ENCODE measurements at regions not wholly inside any gene's neighbourhood (a gene's known extent, or its start where the extent isn't known, plus 50 kb on each side); places are given as distances from the start of the nearest gene placed in this dataset.
"Not testable (repeated sequence)": the region's sequence is repeated elsewhere in the genome, so short reads cannot be mapped to it uniquely, and the experiment has no call there.

DNA sequence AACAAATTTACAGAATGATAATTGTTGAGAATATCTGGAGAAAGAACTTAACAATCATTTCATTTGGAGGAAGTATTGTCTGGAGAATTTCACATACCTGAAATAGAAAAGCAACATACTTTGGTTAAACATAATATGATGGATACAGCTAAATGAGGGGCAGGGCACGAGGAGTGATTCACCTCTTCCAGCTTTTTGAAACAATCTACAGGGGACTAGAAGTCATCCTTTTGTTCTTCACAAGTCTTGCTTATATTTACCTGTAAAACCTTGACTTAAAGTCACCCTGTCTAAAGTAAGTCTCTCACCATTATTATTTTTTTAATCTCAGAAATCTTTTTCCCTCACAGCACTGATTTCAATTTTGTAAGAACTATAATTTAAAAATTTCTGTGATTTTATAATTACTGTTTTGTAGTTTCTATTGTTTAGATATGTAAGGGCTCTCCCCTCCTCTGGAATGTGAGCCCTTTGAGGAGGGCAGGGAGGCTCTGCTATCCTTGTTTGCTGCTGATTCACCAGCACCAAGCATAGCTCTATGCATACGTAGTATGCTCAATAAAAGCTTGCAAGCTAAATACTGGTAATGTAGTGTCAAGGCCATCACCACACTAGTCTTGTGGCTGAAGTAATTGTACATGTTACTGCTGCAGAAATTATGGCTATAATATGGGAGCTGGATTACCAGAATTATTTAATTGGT lies 193.9 kb upstream of the THRB start:
- no peak for DNase-seq

DNA sequence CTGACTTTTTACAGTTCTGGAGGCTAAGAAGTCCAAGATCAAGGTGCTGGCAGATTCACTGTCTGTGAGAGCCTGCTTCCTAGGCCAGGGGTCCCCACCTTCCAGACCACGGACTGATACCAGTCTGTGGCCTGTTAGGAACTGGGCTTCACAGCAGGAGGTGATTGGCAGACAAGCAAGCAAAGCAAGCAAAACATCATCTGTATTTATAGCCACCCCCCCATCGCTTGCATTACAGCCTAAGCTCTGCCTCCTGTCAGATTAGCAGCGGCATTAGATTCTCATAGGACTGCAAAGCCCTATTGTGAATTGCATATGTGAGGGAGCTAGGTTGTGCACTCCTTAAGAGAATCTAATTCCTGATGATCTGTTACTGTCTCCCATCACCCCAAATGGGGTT lies 194.7 kb upstream of the THRB start:
- no peak for DNase-seq

DNA sequence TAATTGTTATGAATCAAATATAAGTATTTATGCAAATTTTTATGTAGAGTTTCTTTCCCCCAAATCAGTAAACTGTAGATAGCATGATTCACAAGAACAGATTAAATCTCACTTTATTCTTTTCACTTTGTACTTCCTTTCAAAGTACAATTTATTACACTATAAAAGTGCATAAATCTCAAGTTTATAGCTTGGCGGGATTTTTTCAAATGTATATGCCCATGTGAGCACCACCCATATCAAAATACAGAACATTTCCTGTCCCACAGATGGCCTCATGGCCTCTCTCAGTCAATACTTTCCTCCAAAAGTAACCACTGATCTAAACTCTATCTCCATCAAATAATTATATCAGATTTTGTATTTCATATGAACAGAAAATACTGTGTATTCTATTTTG lies 196.1 kb upstream of the THRB start:
- no peak for DNase-seq

DNA sequence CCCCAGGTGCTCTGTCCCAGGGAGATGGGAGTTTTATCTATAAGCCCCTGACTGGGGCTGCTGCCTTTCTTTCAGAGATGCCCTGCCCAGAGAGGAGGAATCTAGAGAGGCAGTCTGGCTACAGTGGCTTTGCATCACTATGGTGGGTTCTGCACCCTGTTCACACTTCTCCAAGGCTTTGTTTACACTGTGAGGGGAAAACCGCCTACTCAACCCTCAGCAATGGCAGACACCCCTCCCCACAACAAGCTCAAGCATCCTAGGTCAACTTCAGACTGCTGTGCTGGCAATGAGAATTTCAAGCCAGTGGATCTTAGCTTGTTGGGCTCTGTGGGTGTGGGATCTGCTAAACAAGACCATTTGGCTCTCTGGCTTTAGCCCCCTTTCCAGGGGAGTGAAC lies 204.4 kb upstream of the THRB start:
- DNase-seq, result not testable (repeated sequence)

DNA sequence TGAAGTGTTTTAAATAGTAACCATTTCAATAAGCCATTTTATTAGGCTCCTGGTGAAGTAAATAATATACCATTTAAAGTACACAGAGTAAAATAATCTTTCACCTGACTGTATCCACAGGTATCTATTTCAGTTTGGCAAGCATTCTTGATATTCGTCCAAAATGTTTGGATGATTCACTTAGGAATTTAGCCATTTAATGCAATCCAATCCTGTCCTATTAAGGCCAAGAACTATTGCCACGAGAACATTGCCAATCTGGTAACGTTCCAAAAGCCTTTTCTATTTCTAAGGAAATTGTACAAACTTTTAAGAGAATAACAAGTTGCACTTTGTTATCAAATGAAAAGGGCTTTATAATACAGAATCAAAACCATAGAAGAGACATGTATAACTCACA lies 209.8 kb upstream of the THRB start:
- no peak for DNase-seq

DNA sequence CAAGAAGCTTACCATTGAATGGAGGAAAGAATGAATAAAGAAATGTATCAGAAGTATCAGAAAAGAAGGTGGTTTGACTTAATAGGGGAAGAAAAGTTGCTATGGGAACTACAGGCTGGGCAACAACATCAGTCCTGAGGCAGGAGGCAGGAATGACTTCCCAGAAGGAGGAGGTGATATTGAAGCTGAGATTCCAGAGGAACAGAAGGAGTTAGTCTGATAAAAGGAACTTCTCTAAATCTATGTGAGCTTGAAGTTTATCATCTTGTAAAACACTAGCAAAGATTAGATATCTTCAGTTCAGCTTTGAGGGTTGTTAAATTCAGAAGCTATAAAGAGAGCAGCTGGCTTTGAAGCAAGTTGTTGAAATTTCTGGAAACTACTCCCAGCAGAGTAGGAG lies 213.3 kb upstream of the THRB start:
- no peak for DNase-seq

DNA sequence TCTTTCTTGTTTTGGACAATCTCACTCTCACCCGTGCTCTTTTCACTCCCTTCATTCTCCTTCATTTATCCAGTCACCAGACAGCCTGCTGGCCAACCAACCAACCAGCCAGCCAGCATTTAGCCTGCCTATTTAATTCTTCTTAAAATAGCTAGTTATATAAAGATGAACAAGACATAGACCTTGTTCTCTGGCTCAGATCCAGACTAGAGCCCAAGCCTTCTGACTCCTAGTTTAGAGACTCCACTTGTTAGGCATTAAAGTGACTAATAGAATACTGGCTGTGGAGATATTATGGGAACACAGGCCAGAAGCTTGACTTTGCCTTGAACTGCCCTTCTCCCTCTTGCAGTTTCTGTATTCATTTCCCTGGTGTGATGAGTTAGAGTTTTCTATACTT lies 215.3 kb upstream of the THRB start:
- no peak for DNase-seq

DNA sequence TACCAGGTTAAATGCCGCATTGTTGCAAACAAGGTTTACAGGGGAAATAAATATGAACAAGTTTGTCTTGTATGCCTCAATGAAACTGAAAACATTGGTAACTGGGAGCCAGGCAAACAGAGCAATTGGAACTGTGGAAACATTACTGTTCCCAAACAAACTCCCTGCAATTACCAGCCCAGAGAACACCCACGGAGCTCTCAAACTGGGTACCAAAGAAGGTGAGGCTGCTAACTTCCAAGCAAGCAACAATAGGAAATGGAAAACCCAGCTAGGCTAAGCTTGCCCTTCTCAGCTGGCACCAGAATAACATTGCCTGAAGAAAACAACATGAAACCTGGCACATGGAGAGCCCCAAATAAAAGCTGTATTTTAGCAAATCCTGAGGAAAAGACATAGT lies 218.9 kb upstream of the THRB start:
- DNase-seq, result no peak

DNA sequence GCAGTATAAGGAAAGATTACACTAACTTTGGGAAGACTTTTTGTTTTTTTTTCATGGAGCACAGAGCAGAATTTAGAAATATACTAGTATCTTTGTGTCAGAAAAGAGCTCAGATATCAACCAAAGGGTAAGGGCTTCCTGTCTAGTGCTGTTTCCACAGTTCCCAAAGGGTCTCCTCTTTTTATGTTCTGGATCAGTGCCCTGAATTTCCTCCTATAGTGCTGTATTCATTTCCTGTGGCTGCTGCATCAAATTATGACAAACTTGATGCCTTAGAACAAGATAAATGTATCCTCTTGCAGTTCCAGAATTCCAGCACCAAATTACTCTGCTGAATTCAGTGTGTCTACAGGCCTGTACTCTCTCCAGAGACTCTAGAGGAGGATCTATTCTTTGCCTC lies 219.8 kb upstream of the THRB start:
- DNase-seq, result no peak

DNA sequence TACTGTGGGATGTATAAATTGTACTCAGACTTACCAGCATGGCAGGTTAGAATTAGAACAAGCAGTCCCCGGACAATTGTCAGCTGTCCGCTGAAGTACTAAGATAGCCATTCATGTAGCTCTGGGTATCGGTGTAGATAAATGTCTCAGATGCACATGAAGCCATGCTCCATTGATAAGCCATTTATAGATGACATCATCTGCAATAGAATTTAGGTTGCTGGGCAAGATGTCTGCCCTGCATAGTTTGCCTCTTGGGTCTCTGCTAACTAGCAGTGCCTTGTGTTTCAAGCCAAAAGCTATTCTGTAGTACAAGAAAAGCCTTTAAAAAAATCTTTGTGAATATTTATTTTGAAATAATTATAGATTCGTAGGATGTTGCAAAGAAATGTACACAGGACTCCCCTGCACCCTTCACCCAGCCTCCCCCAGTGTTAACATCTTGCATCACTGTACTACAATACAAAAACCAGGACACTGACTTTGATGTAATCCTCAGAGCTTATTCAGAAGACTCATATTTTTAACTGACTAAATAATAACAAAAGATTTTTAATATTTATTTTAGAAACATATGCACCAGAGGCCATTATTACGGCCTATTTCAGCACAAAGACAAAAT lies 220.6 kb upstream of the THRB start:
- no peak for DNase-seq

DNA sequence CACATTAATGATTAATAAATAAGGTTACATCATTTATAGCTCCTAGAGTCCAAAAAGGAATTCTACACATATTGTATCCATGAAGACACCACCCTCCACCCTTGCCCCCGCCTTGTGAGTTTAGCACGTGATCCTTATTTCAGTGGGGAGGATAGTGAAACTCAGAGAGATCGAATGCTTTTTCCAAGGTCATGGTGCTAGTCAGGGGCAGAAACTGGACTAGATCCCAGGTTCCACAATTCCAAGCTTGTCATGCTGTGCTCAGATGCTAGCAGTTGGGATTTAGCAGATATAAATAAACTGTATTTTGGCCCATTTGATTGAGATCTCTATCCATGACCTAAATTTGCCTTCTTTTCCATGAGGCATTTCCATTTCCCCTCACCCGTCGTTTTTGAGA lies 227.4 kb upstream of the THRB start:
- no peak for DNase-seq

DNA sequence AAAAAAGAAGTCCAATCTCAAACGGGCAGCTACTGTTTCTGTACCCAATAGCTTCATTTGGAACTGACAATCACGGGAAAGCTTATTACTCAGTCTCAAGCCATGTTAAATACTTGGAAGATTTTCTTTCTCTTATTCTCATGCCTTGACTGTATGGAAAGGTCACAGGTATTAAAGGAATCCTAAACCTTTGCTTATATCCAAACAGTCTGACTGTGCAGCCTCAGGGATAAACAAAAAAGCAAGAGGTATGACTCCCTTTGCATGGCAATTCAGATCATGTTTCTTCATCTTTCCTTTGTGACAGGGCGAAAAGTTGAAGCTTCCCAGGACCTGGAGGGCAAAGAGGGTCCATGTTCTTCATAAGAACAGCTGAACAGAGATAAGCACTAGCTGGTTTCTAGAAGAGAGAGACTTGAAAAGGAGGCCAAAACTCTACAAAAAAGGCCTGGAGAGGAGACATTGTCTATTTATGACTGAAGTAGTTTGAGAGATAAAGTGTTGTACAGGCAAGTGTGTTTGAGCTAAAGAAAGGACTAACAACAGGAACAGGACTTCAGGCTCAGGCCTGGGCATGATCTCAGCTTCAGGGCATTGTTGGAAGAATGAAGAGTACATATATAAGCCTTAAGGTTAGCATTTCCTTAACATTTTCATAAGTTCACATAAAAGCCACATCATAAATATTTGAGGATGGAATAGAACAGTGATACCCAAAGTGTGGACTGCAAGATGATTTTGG lies 231.0 kb upstream of the THRB start:
- DNase-seq, result no peak

DNA sequence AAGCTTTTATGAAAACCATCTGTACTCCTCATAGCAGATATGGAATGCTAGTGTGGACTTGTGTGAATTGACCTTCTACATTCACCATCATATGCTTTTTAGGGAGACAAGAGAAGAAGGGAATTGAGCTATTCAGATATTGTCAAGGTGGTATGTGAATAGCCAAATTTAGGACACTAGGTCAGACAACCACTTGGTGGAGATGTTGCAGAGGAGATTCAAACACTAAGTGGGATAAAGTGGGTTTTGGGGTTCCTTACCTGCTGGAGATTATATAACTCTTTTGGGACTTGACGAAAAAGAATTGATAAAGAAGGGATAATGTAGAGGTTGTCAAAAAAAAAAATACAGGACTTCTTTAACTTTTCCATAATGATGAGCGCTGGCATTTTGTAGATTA lies 231.8 kb upstream of the THRB start:
- no peak for DNase-seq

DNA sequence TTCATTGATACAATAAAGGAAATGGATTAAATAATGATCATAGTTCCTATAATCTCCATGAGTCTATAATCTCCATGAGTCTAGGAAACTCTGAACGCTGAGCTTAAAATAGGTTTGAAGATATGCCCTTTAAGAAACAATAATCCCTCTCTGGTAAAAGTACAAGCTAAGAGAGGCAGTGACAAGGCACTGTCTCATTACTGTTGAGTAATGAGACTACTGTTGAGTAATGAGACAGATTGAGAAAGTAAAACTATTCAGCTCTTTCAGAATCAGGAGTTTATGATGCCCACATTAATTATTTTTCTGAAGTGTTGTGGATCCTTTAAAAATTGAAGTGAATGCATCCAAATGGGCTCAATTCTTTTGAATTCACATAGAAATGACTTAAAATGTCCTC lies 235.5 kb upstream of the THRB start:
- DNase-seq, result no peak

DNA sequence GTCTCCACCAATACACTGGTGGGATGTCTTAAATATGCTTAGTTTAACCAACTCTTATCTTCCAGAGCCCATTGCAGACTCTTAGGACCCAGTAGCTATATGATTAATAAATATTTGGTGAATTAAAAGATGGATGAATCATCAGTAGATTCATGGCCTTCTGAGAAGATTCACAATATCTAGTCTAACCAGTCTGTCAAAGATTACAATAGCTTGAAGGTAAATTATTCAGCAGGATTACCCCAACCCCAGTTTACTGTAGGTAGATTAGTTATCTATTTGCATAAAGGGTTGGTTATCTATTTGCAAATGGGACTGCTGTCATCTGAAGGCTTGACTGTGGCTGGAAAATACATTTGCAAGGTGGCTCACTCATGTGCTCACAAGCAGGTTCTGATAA lies 239.4 kb upstream of the THRB start:
- DNase-seq, result no peak

DNA sequence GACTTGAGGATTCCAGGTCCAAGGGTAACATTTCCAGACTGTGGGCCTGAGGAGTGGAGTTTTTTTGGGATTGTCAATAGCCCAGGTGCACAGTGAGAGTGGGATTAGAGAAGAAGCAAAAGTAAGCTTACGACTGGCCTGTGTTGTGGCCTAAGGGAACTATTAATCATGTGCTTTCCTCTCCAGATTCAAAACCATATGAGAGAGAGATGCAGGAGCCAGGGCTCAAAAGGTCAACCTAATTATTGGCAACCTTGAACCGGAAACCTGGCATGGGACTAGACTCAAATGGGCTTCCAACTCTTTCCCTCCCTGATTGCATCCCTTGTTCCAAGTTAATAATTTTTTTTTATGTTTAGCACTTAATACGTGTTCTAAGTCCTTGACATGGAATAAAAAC lies 242.1 kb upstream of the THRB start:
- no peak for DNase-seq

DNA sequence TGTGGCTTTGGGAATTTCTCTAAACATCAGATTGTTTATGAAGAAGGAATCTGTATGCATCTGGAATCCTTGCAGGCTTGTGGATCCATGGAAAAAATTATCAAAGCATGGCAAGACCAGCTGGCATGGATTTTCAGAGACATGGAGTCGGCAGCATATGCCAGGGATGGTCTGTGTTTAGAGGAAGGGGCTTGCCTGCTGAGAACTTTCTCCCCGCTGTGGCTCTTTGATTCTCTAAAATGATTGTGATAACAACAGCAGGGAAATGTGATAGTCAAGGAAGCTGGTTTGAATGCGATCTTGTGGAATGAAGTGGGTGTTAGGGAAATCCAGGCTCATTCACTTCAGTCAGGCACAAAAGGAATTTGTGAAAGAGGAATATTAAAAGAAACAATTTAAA lies 245.7 kb upstream of the THRB start:
- DNase-seq, result no peak

DNA sequence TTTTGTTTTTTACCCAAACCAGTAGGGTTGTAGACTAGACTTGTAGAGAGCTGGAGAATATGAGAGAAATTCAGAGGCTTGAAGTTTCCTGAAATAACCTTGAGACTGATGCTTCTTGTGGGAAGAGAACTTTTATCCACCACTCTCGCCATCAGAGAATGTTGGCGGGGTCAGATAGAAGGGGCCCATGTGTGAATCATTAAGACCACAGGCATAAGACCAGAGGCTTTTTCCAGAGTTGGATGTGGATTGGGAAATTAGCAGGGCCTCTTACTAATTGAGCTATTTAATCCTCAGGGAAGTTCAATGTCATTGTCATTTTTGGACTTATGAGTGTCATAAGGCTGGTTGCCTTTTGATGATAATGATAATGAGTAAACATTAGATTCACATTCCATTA lies 246.9 kb upstream of the THRB start:
- no peak for DNase-seq

DNA sequence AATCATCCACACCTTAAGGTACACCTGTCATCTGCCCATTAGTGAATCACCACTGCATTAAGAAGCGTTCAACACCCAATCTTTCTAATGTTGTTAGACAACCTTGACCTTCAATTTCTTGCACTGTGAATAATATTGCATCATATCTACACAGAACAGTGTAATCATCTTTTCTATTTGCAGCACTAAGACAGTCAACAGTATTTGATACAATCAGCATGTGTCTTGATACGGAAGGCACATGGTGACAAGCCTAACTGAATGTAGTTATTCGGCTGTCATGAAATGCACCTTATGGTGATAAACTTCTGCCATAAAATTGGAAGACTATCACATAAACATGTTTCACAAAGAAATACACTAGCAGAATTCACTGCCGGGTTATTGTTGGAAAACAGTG lies 253.9 kb upstream of the THRB start:
- no peak for DNase-seq

DNA sequence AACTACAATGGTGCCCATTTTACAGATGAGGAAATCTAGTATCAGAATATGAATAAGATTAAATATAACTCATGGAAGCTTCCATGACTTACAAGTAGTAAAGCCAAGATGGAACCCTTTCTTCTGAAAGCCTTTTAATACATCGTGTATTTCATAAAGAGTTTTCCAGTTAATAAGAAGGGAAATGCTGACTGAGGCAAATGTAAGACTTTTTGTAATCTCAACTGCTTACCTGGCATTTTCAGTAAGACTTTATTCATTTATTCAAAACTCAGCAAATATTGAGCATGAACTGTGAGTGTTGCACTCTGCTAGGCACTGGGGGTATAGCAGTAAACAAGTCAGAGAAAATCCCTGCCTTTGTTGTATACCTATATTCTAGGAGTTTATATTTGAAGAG lies 256.4 kb upstream of the THRB start:
- DNase-seq, result no peak

DNA sequence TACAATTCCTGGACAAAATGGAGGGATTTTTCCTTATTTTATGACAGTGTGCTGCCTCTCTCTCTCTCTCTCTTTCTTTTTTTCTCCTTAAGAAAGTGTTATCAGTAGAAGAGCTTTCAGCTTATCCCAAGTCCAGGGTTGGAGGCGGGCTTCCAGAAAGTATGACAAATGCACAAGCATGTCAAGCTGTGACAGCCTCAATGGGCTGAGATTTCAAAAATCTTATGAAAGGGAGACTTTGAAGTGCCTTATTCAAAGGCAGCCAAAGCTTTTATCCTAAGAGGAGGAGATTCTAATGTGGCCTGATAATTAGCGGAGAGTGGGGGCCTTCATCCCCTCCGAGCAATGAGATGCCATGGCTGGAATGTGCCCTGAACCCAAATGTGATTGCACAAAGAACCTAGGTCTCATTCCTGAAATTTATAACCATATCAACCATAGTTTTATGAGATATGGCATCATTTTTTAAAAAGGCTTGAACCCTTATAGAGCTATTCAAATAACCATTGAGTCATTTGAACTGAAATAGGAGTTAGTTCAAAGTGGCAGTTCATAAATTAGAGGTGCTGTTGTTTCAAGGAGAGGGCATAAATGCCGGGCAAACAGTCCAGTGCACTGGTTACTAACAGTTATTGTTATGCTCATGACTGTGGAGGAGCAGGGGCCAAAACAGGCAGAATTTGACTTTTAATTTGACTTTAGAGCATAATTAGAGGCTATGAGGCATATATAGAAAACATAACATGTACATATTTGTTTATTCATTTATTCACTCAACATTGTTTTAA lies 261.6 kb upstream of the THRB start:
- no peak for DNase-seq

DNA sequence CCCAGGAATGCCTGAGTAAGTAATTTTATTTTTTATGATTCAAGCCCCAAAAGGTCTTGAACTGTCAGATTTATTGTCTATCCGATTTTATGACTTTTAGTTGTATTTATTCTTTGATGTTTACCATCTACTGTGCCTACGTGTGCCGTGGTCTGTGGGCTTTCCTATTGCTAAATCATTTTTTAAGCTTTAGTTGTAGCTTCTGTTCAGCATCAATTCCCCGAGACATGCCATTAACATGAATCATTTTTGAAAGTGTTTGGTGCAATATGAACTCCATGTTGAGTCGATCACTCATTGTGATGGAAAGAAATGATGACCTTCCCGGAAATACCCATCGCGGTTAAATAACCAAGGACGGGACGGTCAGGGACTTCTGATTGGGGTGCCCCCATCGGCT lies 268.7 kb upstream of the THRB start:
- no peak for DNase-seq

DNA sequence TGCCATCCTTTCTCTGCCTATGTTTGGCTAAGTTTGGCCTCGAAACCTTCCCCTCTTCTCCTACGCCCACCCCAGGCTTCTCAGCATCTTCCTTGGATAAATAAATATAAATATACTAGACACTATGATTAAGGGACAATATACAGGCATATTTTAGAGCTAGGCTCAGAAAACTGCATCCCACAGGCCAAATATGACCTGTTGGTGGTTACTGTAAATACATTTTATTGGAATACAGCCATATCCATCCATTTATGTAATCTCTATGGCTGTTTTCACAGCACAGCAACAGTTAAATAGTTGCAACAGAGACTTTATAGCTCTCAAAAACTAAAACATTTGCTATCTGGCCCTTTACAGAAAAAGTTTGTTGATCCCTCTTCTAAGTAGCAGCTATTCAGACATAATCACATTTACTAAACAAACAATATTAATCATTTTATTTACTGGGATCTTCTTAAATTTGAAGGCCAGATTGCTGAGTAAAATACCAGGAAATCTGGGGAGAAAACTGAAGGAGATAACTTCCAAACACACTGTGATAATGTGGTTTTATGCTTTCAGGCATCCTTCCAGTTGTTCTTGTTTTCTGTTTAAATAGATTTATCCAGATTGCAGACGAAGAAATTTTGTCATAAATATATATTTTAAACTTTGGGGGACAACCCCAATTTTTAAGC lies 269.7 kb upstream of the THRB start:
- DNase-seq, result no peak

All from CD4-positive, alpha-beta T cell treated with Interferon alpha-2 for 1 hour (primary cell).